HepG2 (cell line): ENCODE measurements at regions not wholly inside any gene's neighbourhood (a gene's known extent, or its start where the extent isn't known, plus 50 kb on each side); places are given as distances from the start of the nearest gene placed in this dataset.

Source experiments
- ATAC-seq: fragments of 200-7000 bp; cut with Tn5 transposase; 3 replicates; pipeline ENCODE4 v1.9.1; 2020; ENCODE audit warnings: mild to moderate bottlenecking, moderate library complexity
- BruUV-seq: library from RNA; stranded (reverse); fragments of 400-500 nt; replicated peaks from 2 replicates; lab custom pipeline; 2021; lab: Mats Ljungman, UMichigan
- CTCF ChIA-PET: fragments of 300-600 bp; formaldehyde crosslinking; extraction: SDS; loops from one replicate; lab custom pipeline; 2021; ENCODE audit warnings: low total read pairs, inconsistent platforms, low intra/inter-chr PET ratio; lab: Yijun Ruan, JAX
- POLR2A ChIA-PET: fragments of 350-600 bp; sonication (Branson Sonifier 250); formaldehyde crosslinking; loops from one replicate; lab custom pipeline; 2020; ENCODE audit warnings: antibody characterized with exemption, inconsistent platforms; lab: Yijun Ruan, JAX
- DNase-seq: peaks from one replicate; pipeline ENCODE4 v3.0.0-alpha.2; 2015; ENCODE audit warnings: low spot score
- FAIRE-seq: peaks from 3 replicates; lab custom pipeline; 2011; peaks lifted over from hg19 to GRCh38; lab: Jason Lieb, UNC
- H2AFZ ChIP-seq: one replicate; pipeline ENCODE4 v1.6.1; 2011; ENCODE audit warnings: low read length, inconsistent platforms
- H3K27ac ChIP-seq: fragments of 300-600 bp; 3 replicates; pipeline ENCODE4 v1.8.0; 2011; ENCODE audit warnings: mixed run types, mild to moderate bottlenecking, mixed read lengths, low read length, inconsistent platforms; ENCODE audit not compliant: insufficient read depth; ENCODE audit errors: extremely low read length
- H3K27me3 ChIP-seq, 2 experiments: fragments of 200-600 bp in 1 of 2; 2 replicates in 1 of 2; 3 replicates in 1 of 2; pipeline versions ENCODE4 v1.6.0 to v1.8.0; 2011; ENCODE audit warnings: low read length in 2 of 2, mild to moderate bottlenecking in 2 of 2, moderate library complexity in 2 of 2, inconsistent platforms in 1 of 2; ENCODE audit not compliant: insufficient read depth in 2 of 2, control insufficient read depth in 1 of 2
- H3K36me3 ChIP-seq, 2 experiments: fragments of 200-600 bp in 1 of 2; replicated peaks in 1 of 2; 2 replicates in 1 of 2; 3 replicates in 1 of 2; pipeline versions ENCODE4 v1.5.1 to v1.8.0; 2011; ENCODE audit warnings: low read length in 2 of 2, inconsistent platforms in 1 of 2; ENCODE audit not compliant: insufficient read depth in 2 of 2, control insufficient read depth in 1 of 2
- H3K4me1 ChIP-seq: 2 replicates; pipeline ENCODE4 v1.5.1; 2012; ENCODE audit warnings: low read length, inconsistent platforms; ENCODE audit not compliant: insufficient read depth
- H3K4me2 ChIP-seq: 2 replicates; pipeline ENCODE4 v1.6.0; 2011; ENCODE audit warnings: low read depth, low read length, inconsistent platforms
- H3K4me3 ChIP-seq, 3 experiments: fragments of 200-600 bp in 1 of 3; sonication (generic), shearing (Covaris generic) in 1 of 3; replicated peaks in 1 of 3; 2 replicates each; pipeline ENCODE4 v1.5.1; 2011 to 2016; ENCODE audit warnings: low read length in 3 of 3, inconsistent platforms in 2 of 3, low read depth in 2 of 3, mild to moderate bottlenecking in 2 of 3, control low read depth in 1 of 3, mixed read lengths in 1 of 3; ENCODE audit not compliant: insufficient read depth in 1 of 3
- H3K79me2 ChIP-seq: one replicate; pipeline ENCODE4 v1.6.1; 2011; ENCODE audit warnings: low read length, inconsistent platforms; ENCODE audit not compliant: insufficient read depth
- H3K9ac ChIP-seq: 2 replicates; pipeline ENCODE4 v1.6.0; 2011; ENCODE audit warnings: mild to moderate bottlenecking, low read depth, low read length, inconsistent platforms; ENCODE audit not compliant: insufficient read depth
- H3K9me3 ChIP-seq: 2 replicates; pipeline ENCODE4 v1.5.1; 2012; ENCODE audit warnings: mild to moderate bottlenecking, low read length
- H4K20me1 ChIP-seq: 2 replicates; pipeline ENCODE4 v1.6.0; 2011; ENCODE audit warnings: inconsistent platforms, mild to moderate bottlenecking, low read length, moderate library complexity; ENCODE audit not compliant: insufficient read depth
- U2AF1 ChIP-seq: fragments of 200-400 bp; formaldehyde crosslinking; optimal IDR thresholded peaks from 2 replicates; pipeline ENCODE3; 2017; ENCODE audit warnings: mild to moderate bottlenecking, low read depth, low read length
- ZBTB49 ChIP-seq: sonication (generic); formaldehyde crosslinking; IDR thresholded peaks from 2 replicates; pipeline ENCODE4 v1.4.0; 2020; ENCODE audit warnings: missing genetic modification reagents, borderline replicate concordance
- ZNF34 ChIP-seq: sonication (generic); formaldehyde crosslinking; IDR thresholded peaks from 2 replicates; pipeline ENCODE4 v1.4.0; 2020; ENCODE audit warnings: mild to moderate bottlenecking, missing genetic modification reagents, borderline replicate concordance
- ZNF572 ChIP-seq: sonication (generic); formaldehyde crosslinking; IDR thresholded peaks from 2 replicates; pipeline ENCODE4 v1.5.1; 2020; ENCODE audit warnings: mild to moderate bottlenecking, missing genetic modification reagents
- in situ Hi-C: cut with HindIII; loops from 2 replicates; pipeline ENCODE4 v1.10.0; 2017; ENCODE audit warnings: low pct_unique_long_range_greater_than_20kb; ENCODE audit not compliant: extremely low pct_ligation_motif_present
- intact Hi-C: fragments of 100-400 bp; cut with micrococcal nuclease; formaldehyde crosslinking; loops from one replicate; pipeline ENCODE4 v1.10.0; 2022; ENCODE audit not compliant: unreplicated experiment
- TF ChIP-seq, protein P1 (sequence below): sonication (generic); IDR thresholded peaks from 2 replicates; pipeline ENCODE4 v1.6.1; 2016; ENCODE audit warnings: low read depth, borderline replicate concordance

DNA sequence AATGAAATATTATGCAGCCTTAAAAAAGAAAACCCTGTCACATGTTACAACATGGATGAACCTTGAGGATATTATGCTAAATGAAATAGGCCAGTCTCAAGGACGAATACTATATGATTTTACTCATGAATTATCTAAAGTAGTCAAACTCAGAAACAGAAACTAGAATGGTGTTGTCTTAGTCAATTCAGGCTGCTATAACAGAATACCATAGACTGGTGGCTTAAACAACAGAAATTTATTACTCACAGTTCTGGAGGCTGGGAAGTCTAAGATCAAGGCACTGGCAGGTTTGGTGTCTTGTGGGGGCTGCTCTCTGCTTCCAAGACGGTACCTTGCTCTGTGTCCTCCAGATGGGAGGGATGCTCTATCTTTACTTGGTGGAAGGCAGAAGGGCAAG, 113.8 kb upstream of the DNAH14 start (continued):
- TF ChIP-seq ZBTB49: no peak

GRCh38 chr1:224816062-224816461, 113.4 kb upstream of the DNAH14 start:
- Histone ChIP-seq H3K27ac (no peak overlapping the region), H3K27me3 (no peaks in the 10 kb centered on the region), H3K9me3 (no peaks in the 10 kb centered on the region), H3K9ac (no peak overlapping the region), H3K4me2 (no peak overlapping the region), H3K79me2 (no peaks in the 10 kb centered on the region), H2AFZ (no peak overlapping the region), H3K4me1 (no peaks in the 10 kb centered on the region), H3K36me3 (no peaks in the 10 kb centered on the region), H3K4me3 (no peak overlapping the region), H4K20me1 (no peaks in the 10 kb centered on the region)
- DNase-seq: no peak
- POLR2A ChIA-PET: no interaction called here
- CTCF ChIA-PET: no interaction called here
- TF ChIP-seq, protein P1, sequence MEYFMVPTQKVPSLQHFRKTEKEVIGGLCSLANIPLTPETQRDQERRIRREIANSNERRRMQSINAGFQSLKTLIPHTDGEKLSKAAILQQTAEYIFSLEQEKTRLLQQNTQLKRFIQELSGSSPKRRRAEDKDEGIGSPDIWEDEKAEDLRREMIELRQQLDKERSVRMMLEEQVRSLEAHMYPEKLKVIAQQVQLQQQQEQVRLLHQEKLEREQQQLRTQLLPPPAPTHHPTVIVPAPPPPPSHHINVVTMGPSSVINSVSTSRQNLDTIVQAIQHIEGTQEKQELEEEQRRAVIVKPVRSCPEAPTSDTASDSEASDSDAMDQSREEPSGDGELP: no peak
- no peak for TF ChIP-seq U2AF1
- no peak for TF ChIP-seq ZNF34
- no peak for TF ChIP-seq ZNF572 (CRISPR knock-in tag)
- in situ Hi-C loops: no loop called here
- BruUV-seq: no TSS peak
- intact Hi-C loops: no loop called here
- ATAC-seq: no peak
- FAIRE-seq: no peak
